ENCODE measurements at regions not wholly inside any gene's neighbourhood (a gene's known extent, or its start where the extent isn't known, plus 50 kb on each side); places are given as distances from the start of the nearest gene placed in this dataset.
"Not testable (repeated sequence)": the region's sequence is repeated elsewhere in the genome, so short reads cannot be mapped to it uniquely, and the experiment has no call there.

GRCh38 chr9:104313396-104314110 is 190.5 kb upstream of the OR13F1 start:
- in situ Hi-C loops (cut with MboI): no loop called here
- TF ChIP-seq EZH2 (IDR thresholded peaks at IDR 0.05; ENCODE audit: insufficient read depth, poor library complexity, severe bottlenecking) (no peak), EZH2phosphoT487 (IDR thresholded peaks at IDR 0.05; ENCODE audit: insufficient read depth, low read depth) (no peak)
- Histone ChIP-seq H2AFZ (no peak overlapping the region), H3K27ac (no peak overlapping the region), H3K9ac (no peak overlapping the region), H3K9me3 (ENCODE audit: low read depth) (no peaks in the 10 kb centered on the region), H3K4me3 (no peak overlapping the region), H3F3A (ENCODE audit: insufficient read depth) (no peaks in the 10 kb centered on the region), H3K79me2 (ENCODE audit: insufficient read depth) (no peaks in the 10 kb centered on the region), H3K4me1 (ENCODE audit: insufficient read depth) (no peaks in the 10 kb centered on the region), H3K9me2 (ENCODE audit: insufficient read depth) (no peaks in the 10 kb centered on the region), H3K36me3 (ENCODE audit: low read depth) (no peaks in the 10 kb centered on the region), H3K27me3 (replicated peaks; ENCODE audit: insufficient read depth) (no peaks in the 10 kb centered on the region), H3K4me2 (ENCODE audit: unreplicated experiment) (no peak overlapping the region), H4K20me1 (ENCODE audit: insufficient read depth) (no peaks in the 10 kb centered on the region)
- 31 to 36% methylated on average over 5 of the region's 5 CpGs for WGBS, 2 experiments (ENCODE audit: low coverage in 1 of 2, low lambda C conversion rate in 2 of 2, missing lambda C conversion rate in 2 of 2)
- no peak for DNase-seq

- H2AFZ ChIP-seq; H3K9ac ChIP-seq; H3K4me1 ChIP-seq (ENCODE audit: insufficient read depth); H3F3A ChIP-seq (ENCODE audit: insufficient read depth); H3K36me3 ChIP-seq (ENCODE audit: low read depth); H3K9me3 ChIP-seq (ENCODE audit: low read depth); H3K27me3 ChIP-seq (replicated peaks; ENCODE audit: insufficient read depth); H3K4me2 ChIP-seq (ENCODE audit: unreplicated experiment); H3K9me2 ChIP-seq (ENCODE audit: insufficient read depth); H4K20me1 ChIP-seq (ENCODE audit: insufficient read depth); in situ Hi-C loops (cut with MboI); H3K27ac ChIP-seq; DNase-seq; H3K79me2 ChIP-seq (ENCODE audit: insufficient read depth); H3K4me3 ChIP-seq: not testable (repeated sequence)
- WGBS, 2 experiments (ENCODE audit: low coverage in 1 of 2, low lambda C conversion rate in 2 of 2, missing lambda C conversion rate in 2 of 2): 78 to 80% methylated on average over 25 to 50 of the region's 50 CpGs
These were observed 187.7 kb upstream of the OR13F1 start for GRCh38 chr9:104316201-104317009.

- in situ Hi-C loops (cut with MboI): no loop called here
- Histone ChIP-seq H3K9me3 (ENCODE audit: low read depth) (no peaks in the 10 kb centered on the region), H3K4me2 (ENCODE audit: unreplicated experiment) (no peak overlapping the region), H3K9ac (no peak overlapping the region), H3K9me2 (ENCODE audit: insufficient read depth) (no peaks in the 10 kb centered on the region), H4K20me1 (ENCODE audit: insufficient read depth) (no peaks in the 10 kb centered on the region), H3K79me2 (ENCODE audit: insufficient read depth) (no peaks in the 10 kb centered on the region), H3K4me1 (ENCODE audit: insufficient read depth) (no peaks in the 10 kb centered on the region), H3K27ac (no peak overlapping the region), H3F3A (ENCODE audit: insufficient read depth) (no peaks in the 10 kb centered on the region), H3K4me3 (no peak overlapping the region), H2AFZ (no peak overlapping the region), H3K27me3 (replicated peaks; ENCODE audit: insufficient read depth) (no peaks in the 10 kb centered on the region), H3K36me3 (ENCODE audit: low read depth) (no peaks in the 10 kb centered on the region)
- no peak for TF ChIP-seq EZH2phosphoT487 (IDR thresholded peaks at IDR 0.05; ENCODE audit: insufficient read depth, low read depth)
- no peak for TF ChIP-seq EZH2 (IDR thresholded peaks at IDR 0.05; ENCODE audit: insufficient read depth, poor library complexity, severe bottlenecking)
- no peak for DNase-seq
- WGBS, 2 experiments (ENCODE audit: low coverage in 1 of 2, low lambda C conversion rate in 2 of 2, missing lambda C conversion rate in 2 of 2): 17 to 25% methylated on average over 2 of the region's 2 CpGs
These were observed 184.9 kb upstream of the OR13F1 start for GRCh38 chr9:104319198-104319597.

GRCh38 chr9:104319685-104320084 is 184.4 kb upstream of the OR13F1 start:
- Histone ChIP-seq H3K4me3 (no peak overlapping the region), H4K20me1 (ENCODE audit: insufficient read depth) (no peaks in the 10 kb centered on the region), H2AFZ (no peak overlapping the region), H3K9me3 (ENCODE audit: low read depth) (no peaks in the 10 kb centered on the region), H3K4me2 (ENCODE audit: unreplicated experiment) (no peak overlapping the region), H3K79me2 (ENCODE audit: insufficient read depth) (no peaks in the 10 kb centered on the region), H3F3A (ENCODE audit: insufficient read depth) (no peaks in the 10 kb centered on the region), H3K36me3 (ENCODE audit: low read depth) (no peaks in the 10 kb centered on the region), H3K27ac (no peak overlapping the region), H3K4me1 (ENCODE audit: insufficient read depth) (no peaks in the 10 kb centered on the region), H3K9ac (no peak overlapping the region), H3K27me3 (replicated peaks; ENCODE audit: insufficient read depth) (no peaks in the 10 kb centered on the region), H3K9me2 (ENCODE audit: insufficient read depth) (no peaks in the 10 kb centered on the region)
- in situ Hi-C loops (cut with MboI): no loop called here
- DNase-seq: no peak
- TF ChIP-seq EZH2phosphoT487 (IDR thresholded peaks at IDR 0.05; ENCODE audit: insufficient read depth, low read depth) (no peak), EZH2 (IDR thresholded peaks at IDR 0.05; ENCODE audit: insufficient read depth, poor library complexity, severe bottlenecking) (no peak)
- WGBS, 2 experiments (ENCODE audit: low coverage in 1 of 2, low lambda C conversion rate in 2 of 2, missing lambda C conversion rate in 2 of 2): 41% methylated on average over 3 of the region's 3 CpGs
